Left ventricle myocardium inferior (tissue), 1 donor: ENCODE measurements at regions not wholly inside any gene's neighbourhood (a gene's known extent, or its start where the extent isn't known, plus 50 kb on each side); places are given as distances from the start of the nearest gene placed in this dataset.

Experiments
- DNase-seq: peaks from one replicate; pipeline ENCODE4 v3.0.0-alpha.2; 2020
- H3K27ac ChIP-seq: fragments of 200-600 bp; replicated peaks from 2 replicates; pipeline ENCODE4 v1.8.0; 2021
- H3K27me3 ChIP-seq: fragments of 200-600 bp; 2 replicates; pipeline ENCODE4 v1.8.0; 2021; ENCODE audit warnings: low read depth
- H3K36me3 ChIP-seq: fragments of 200-600 bp; 2 replicates; pipeline ENCODE4 v1.8.0; 2021
- H3K4me1 ChIP-seq: fragments of 200-600 bp; 2 replicates; pipeline ENCODE4 v1.8.0; 2021
- H3K4me3 ChIP-seq: fragments of 200-600 bp; 2 replicates; pipeline ENCODE4 v1.8.0; 2021; ENCODE audit warnings: mild to moderate bottlenecking, moderate library complexity
- H3K9me3 ChIP-seq: fragments of 200-600 bp; replicated peaks from 2 replicates; pipeline ENCODE4 v1.8.0; 2021
- intact Hi-C: fragments of 100-400 bp; cut with micrococcal nuclease; formaldehyde crosslinking; loops from one replicate; pipeline ENCODE4 v1.11.0; 2022
- TF ChIP-seq, protein P1 (sequence below): fragments of 200-600 bp; IDR thresholded peaks from 2 replicates; pipeline ENCODE4 v1.8.0; 2021; ENCODE audit warnings: antibody characterized with exemption, mild to moderate bottlenecking, borderline replicate concordance
- donor health status: DM: no; HTN: yes; CAD: no; lungs with severe emphysema.

DNA sequence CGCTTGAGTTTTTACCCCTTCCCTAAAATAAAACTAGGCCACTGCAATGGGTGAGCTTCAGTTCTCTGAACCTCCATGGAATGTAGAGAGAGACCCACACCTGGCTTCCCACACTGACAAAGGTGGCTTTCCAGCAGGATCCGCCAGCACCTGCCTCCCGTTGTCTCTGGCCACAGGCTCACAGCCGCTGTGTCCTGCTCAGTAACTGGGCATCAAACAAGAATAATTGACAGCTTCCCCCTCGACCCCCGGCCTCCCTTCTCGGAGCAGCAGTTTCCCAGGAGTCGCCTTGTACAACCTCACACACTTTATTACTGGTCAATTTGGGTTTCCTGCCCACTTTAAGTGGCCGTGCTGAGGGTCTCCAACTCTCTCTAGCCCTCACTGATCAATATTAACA is 586.1 kb upstream of the PSMD7 start:
- TF ChIP-seq, protein P1, sequence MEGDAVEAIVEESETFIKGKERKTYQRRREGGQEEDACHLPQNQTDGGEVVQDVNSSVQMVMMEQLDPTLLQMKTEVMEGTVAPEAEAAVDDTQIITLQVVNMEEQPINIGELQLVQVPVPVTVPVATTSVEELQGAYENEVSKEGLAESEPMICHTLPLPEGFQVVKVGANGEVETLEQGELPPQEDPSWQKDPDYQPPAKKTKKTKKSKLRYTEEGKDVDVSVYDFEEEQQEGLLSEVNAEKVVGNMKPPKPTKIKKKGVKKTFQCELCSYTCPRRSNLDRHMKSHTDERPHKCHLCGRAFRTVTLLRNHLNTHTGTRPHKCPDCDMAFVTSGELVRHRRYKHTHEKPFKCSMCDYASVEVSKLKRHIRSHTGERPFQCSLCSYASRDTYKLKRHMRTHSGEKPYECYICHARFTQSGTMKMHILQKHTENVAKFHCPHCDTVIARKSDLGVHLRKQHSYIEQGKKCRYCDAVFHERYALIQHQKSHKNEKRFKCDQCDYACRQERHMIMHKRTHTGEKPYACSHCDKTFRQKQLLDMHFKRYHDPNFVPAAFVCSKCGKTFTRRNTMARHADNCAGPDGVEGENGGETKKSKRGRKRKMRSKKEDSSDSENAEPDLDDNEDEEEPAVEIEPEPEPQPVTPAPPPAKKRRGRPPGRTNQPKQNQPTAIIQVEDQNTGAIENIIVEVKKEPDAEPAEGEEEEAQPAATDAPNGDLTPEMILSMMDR = no peak
- intact Hi-C loops = no loop called here
- no peaks in the 10 kb centered on the region for H3K27me3 ChIP-seq
- no peaks in the 10 kb centered on the region for H3K9me3 ChIP-seq
- no peaks in the 10 kb centered on the region for H3K36me3 ChIP-seq
- DNase-seq = no peak
- H3K4me3 ChIP-seq = no peak overlapping the region
- no peaks in the 10 kb centered on the region for H3K4me1 ChIP-seq
- no peak overlapping the region for H3K27ac ChIP-seq

DNA sequence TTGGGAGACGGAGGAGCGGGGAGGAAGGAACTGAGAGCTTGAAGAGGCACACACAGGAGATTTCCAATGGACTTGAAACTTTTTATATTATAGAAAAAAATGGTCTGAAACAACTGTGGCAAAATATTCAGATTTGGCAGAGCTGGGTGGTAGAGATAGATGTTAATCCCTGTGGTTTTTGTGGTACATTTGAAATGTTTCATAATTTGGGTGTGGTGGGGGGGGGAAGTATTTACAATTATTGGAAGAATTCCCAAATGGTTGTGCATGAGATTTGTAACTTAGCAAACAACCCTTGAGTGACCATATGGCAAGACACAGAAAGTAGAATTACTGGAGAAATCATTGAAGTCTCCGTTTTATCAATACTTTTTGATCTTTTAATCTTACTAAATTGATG is 588.8 kb upstream of the PSMD7 start:
- intact Hi-C loops = no loop called here

DNA sequence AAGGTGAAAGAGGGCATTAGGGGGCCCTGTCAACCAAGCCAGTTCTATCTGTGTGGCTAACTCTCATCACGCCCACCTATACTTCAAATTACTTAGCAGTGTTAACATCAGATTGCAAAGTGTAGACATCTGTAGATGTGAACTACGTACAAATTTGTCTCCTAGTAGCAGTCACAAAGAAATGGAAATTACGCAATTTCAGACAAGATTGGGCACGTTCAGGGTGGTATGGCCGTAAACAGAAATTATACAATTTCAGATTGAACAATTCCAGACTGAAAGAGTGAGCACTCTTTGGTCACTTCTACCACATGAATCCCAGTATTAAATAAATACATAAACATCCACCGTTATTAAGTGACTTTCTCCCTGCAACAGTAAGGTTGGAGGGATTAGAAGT is 592.7 kb upstream of the PSMD7 start:
- Histone ChIP-seq H3K9me3 (peaks cover 13% of the 10 kb centered on the region), H3K27ac (no peak overlapping the region), H3K4me3 (no peak overlapping the region), H3K27me3 (no peaks in the 10 kb centered on the region), H3K4me1 (no peaks in the 10 kb centered on the region), H3K36me3 (no peaks in the 10 kb centered on the region)
- TF ChIP-seq, protein P1 = no peak
- DNase-seq = no peak
- intact Hi-C loops = no loop called here

More for the DNA sequence above, 588.8 kb upstream of the PSMD7 start:
- no peak for DNase-seq
- Histone ChIP-seq H3K36me3 (no peaks in the 10 kb centered on the region), H3K27me3 (no peaks in the 10 kb centered on the region), H3K4me3 (no peak overlapping the region), H3K9me3 (peaks cover 13% of the 10 kb centered on the region), H3K27ac (no peak overlapping the region), H3K4me1 (no peaks in the 10 kb centered on the region)
- TF ChIP-seq, protein P1 = no peak

DNA sequence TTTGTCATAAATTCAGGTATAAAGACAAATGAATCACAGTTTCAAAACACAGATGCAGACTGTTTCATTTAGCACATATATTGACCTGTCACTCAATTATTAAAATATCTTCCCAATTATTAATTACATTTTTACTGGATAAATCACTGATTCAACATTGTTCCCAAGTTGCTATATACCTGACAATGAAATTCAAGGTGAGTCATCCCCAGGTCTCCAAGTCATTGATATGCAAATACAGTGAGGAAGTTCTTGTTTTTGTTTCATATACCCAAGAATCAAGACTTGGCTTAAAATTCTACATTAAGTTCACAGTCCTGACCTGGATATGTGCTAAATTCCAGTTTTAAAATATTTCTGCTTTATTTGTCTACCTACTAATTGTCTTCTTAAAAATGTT is 599.3 kb upstream of the PSMD7 start:
- DNase-seq = no peak
- Histone ChIP-seq H3K36me3 (no peaks in the 10 kb centered on the region), H3K9me3 (peaks cover 5% of the 10 kb centered on the region), H3K4me3 (no peak overlapping the region), H3K27ac (no peak overlapping the region), H3K4me1 (no peaks in the 10 kb centered on the region), H3K27me3 (no peaks in the 10 kb centered on the region)
- intact Hi-C loops = no loop called here
- TF ChIP-seq, protein P1 = no peak

DNA sequence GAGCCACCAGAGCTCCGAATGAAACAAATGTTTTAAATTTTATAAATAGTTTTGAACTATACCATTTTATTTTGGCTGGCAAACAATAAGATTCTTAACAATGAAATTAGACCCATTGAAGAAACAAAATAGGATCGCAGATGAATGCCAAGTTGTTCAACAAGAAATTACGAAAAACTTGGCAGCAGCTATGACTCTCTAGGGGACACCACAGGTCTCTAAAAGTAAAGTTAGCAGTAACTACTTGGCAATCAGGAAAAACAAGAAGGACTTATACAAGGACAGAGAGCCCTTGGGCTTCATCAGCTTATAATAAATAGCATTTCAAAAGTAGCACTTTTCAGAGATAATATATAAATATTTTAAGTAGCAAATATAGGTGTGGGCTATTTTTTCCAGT is 603.8 kb upstream of the PSMD7 start:
- H3K4me3 ChIP-seq = no peak overlapping the region
- no peaks in the 10 kb centered on the region for H3K36me3 ChIP-seq
- H3K4me1 ChIP-seq = no peaks in the 10 kb centered on the region
- H3K27me3 ChIP-seq = no peaks in the 10 kb centered on the region
- TF ChIP-seq, protein P1 = no peak
- no peak for DNase-seq
- H3K9me3 ChIP-seq = peaks cover 16% of the 10 kb centered on the region
- intact Hi-C loops = no loop called here
- H3K27ac ChIP-seq = no peak overlapping the region

DNA sequence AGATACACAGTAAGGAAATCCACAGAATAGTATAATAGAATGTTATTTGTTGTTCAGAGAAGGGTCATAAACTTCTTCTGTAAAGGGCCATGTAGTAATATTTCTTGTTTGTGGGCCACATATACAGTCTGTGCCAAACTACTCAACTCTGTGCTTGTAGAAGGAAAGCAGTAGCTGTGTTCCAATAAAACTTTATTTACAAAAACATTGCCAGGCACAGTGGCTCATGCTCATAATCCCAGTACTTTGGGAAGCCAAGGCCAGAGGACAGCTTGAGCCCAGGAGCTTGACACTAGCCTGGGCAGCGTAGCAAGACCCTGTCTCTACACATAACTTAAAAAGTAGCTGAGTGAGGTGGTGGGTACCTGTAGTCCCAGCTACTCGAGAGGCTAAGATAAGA is 612.8 kb upstream of the PSMD7 start:
- H3K27ac ChIP-seq = no peak overlapping the region
- peaks cover 17% of the 10 kb centered on the region for H3K9me3 ChIP-seq
- intact Hi-C loops = no loop called here
- DNase-seq = no peak
- no peaks in the 10 kb centered on the region for H3K4me1 ChIP-seq
- TF ChIP-seq, protein P1 = no peak
- H3K36me3 ChIP-seq = no peaks in the 10 kb centered on the region
- no peaks in the 10 kb centered on the region for H3K27me3 ChIP-seq
- H3K4me3 ChIP-seq = no peak overlapping the region
